HG03095 (cell line): ENCODE measurements at regions not wholly inside any gene's neighbourhood (a gene's known extent, or its start where the extent isn't known, plus 50 kb on each side); places are given as distances from the start of the nearest gene placed in this dataset.

Experiments used
- ATAC-seq: cut with Tn5 transposase; IDR thresholded peaks from one replicate; pipeline ENCODE4 v1.9.1; 2021; ENCODE audit warnings: moderate library complexity; ENCODE audit not compliant: unreplicated experiment

DNA sequence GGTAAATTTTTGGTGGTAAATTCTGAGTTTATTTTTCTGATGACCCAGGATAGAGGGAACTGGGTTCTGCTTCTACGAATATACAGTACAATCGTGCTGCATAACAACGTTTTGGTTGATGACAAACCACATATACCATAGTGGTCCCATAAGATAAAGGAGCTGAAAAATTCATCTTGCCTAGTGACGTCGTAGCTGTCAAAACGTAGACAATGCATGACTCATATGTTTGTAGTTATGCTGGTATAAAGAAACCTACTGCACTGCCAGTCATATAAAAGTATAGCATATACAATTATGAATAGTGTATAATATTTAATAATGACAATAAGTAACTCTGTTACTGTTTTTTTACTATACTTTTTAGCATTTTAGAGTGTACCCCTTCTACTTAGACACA lies 244.0 kb downstream of the GAS1 start:
- ATAC-seq = no peak

DNA sequence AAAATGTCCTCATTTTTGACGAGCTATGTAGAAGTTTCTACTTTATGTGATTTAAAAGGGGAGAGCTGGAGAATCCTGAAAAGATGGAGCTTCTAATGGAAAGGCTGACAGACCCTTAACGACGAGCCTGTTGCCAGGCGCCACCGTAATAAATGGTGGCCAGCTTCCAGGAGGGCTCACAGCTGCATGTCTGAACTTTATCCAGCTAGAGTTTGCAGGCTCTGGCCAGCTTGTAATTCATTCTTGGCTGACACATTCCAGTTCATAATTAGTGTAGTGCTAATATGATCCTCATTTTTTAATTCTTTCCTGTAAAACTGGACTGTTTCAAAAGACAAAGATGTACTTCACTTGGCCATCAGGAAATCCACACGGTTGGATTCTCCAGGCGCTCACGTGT lies 246.7 kb downstream of the GAS1 start:
- ATAC-seq = no peak

GRCh38 chr9:86697999-86698398 lies 249.3 kb downstream of the GAS1 start:
- ATAC-seq = no peak

DNA sequence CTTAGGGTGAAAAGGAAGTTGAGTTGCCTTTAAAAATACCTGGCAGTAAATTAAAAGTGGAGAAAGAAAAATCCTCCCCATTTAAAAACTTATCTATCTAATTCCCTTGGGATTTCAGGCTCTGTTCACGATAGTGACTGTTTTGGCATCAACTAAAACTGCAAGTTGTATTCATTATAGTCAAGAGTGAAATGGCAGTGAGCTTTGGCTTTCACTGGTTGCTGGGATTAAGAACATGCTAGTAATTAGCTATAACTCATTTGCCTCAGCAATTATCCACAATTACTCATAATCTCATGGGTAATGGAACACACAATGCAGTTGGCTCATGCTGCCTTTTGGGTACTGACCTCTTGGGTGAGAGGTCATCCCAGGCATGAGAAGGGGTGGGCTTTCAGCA lies 250.1 kb downstream of the GAS1 start:
- ATAC-seq = no peak

DNA sequence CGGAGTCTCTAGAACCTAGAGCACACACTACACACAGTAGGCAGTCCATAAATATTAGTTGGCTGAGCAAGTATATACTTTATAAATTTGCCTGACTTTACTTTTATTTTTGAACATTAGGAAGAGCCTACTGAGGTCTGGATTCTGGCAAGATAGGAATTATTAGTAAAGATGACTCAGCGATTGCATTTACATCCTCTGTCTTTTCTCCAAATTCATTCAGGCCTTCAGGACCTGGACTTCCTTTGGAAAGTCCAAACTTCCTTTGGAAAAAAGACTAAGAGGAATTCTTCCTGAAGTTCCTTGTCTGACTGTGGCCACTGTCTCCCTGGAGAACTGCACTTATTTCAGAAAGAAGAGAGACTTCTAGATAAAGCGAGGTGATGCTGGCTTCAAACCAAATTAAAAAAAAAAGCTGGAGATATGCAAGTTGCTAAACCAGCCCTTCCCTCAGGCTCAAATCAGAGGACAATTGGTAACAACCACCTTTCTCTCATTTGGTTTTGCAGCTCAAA lies 251.3 kb downstream of the GAS1 start:
- no peak for ATAC-seq

DNA sequence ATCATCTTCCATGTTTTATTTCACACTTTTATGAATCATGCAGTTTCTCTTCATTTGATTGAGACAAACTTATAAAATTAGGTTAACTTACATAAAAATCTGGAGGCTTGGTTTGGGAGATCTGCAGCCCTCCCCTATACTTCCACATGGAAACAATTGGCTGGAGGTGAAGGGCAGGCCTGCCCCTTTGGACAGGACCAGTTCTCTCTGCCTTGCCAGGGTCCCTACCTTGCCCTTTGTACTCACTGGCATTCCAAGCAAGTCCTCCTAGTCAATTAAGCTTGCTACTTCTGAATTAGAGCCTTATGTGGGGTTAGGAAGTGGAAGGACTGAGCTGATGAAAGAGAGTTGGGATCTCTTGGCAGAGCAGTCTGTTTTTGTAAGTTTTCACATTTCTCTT lies 257.3 kb downstream of the GAS1 start:
- no peak for ATAC-seq

DNA sequence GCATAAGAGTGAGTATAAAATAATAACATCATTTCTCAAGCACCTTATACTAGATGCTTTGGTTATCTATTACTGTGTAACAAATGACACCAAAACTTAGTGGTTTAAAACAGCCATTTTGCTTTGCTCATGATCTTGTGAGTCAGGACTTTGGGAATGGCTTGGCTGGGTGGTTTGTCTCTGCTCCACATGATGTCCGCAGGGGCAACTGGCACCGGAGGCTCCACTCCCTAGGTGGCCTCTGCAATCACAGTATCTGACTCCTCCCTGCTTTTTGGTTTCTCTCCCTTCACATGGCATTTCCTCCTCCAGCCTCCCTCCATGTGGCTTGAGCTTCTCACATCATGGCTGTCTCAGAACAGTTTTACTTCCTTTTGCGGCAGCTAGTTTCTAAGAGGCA lies 259.5 kb downstream of the GAS1 start:
- ATAC-seq = no peak

GRCh38 chr9:86685556-86685955 lies 261.8 kb downstream of the GAS1 start:
- no peak for ATAC-seq

GRCh38 chr9:86684148-86684547 lies 263.2 kb downstream of the GAS1 start:
- no peak for ATAC-seq

DNA sequence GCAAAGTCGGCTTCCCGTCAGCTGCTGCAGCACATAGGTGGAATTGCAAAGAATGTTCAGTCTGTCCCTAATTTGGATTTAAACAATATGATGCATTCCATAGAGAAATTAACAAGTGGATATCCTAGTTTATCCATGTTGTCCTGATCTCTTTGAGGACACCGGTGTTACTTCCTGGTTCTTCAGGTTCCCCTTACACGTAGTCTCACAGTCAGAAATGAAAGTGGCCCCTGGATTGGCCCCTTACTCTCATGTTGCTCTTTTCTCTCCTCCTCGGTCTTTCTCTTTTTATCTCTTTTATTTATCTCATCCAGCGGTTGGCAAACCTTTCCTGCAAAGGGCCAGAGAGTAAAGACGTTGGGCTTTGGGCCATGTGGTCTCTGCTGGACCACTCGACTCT lies 265.1 kb downstream of the GAS1 start:
- no peak for ATAC-seq

DNA sequence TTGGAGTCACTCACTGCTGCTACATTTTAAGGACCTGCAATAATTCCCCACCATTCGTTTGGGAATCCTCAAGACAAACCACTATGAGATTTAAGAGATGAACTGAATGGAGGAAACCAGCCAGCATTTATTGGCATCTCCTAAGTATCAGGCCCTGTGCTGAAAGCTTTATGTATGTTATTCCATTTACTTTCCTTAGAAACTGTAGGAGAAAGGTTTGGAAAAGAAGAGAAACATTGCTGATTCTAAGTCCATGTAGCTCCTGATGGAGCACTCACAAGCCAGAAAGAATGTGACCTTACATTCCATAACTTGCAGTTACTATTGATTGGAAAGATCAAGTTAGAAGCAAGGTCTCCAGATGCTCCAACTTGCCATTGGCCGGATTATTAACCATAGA lies 267.4 kb downstream of the GAS1 start:
- ATAC-seq = no peak

GRCh38 chr9:86676396-86676795 lies 270.9 kb downstream of the GAS1 start:
- no peak for ATAC-seq

DNA sequence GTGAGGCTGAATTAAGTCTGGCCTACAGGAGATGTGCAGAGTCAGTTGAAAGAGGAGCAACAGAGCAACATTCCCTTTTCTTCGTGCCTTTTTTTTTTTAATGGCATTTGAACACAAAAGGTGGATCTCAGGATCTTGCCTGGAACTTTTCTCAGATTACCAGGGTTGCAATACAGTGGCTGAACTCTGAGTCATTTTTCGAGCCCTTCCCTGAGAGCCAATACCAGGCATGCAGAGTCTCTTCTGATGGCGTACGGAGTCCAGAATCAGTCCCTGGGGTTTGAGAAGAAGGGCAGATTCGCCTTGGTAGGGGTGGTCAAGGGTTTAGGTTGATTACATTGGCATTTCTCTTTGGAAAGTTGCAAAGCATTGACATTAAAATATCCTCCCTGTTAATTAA lies 271.5 kb downstream of the GAS1 start:
- ATAC-seq = no peak

- ATAC-seq = no peak
Measured at GRCh38 chr9:86674487-86674886, 272.8 kb downstream of the GAS1 start.

GRCh38 chr9:86672966-86673365 lies 274.3 kb downstream of the GAS1 start:
- ATAC-seq = no peak

DNA sequence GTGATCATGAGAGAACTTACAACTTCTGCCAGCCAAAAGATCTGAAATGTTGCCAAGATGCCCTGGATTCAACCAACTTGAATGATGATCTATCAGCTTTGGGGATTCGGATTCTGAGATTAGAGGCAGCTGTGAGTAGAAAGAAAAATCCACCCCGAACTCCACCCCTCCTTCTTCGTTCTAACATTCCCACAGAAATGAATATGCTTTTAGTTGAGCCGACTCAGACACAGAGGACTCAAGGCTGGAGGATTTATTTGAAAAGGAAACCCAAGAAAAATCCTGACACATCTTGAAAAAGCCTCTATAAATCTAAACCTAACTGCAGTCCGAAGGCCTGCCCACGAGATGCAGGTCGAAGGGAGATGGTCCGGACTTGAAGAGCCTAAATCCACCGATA lies 275.0 kb downstream of the GAS1 start:
- no peak for ATAC-seq

DNA sequence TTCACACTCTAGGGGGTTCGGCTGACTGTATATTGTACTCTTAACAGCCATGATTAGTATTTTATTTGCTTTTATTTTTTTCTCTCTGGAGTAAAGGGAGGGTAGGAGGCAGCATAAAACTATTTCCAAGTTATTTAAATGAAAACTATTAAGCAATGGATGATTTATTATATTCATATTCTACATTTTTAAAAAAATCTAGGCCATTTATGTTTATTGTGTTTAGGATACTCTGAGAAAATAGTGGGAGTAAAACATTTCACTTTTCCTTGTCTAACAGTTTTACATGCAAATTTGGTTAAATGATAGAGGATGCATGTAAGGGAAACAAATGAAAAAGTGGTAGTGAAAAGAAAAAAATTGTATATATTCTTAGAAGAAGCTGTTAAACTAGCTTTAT lies 276.3 kb downstream of the GAS1 start:
- ATAC-seq = no peak

DNA sequence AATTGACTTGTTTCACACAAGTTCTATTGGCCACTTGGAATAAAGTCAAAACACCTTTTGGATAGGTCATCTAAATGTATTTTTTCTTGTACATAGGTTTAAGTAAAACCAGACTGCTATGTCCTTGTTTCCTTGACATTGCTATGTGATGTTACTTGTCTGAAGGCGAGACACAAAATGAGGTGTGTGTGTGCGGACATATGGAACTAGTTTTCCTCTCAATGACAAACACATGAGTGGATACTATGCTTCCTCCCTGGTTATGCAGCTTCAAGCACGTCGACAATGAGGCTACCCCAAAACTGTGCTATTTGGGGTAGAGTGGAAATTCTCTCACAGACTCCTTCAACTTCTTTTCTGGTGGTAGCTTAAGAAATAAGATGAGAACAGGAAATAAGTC lies 276.8 kb downstream of the GAS1 start:
- ATAC-seq = no peak

DNA sequence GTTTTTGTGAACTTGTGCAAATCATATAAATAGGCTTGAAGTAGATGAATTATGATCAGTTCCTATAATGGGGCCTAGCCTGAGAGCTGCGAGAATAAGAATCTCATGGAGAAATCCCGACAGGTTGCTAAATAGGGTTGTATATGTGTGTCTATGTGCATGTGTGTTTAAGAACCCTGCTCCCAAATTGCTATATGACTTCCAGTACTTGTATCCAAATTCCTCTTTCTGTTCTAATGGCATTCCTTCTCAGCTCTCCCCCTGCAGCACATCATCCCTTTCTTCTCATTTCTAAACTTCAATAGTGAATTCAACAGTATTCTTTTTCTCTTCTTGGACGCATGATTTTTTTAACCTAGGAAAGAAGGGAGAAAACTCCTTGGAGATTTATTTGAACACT lies 277.2 kb downstream of the GAS1 start:
- no peak for ATAC-seq

DNA sequence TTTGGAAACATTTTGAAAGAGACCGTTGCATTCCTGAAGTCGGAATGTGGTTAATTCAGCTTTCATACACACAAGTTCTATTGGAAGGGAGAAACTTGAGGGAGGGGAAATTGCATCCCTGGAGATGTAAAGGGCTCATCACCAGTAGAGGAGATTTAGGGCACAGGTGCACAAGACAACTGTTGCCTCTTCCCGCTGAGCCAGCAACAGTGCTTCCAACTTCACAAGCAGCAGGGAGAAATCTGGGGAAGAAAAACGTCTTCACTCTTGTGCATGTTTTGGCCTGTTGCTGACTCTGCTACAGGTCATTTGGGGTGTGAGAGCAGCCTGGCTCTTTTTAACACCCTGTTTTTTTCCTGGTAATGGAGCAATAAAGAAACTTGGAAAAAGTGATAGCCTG lies 277.9 kb downstream of the GAS1 start:
- ATAC-seq = no peak

GRCh38 chr9:86668488-86668887 lies 278.8 kb downstream of the GAS1 start:
- ATAC-seq = no peak

DNA sequence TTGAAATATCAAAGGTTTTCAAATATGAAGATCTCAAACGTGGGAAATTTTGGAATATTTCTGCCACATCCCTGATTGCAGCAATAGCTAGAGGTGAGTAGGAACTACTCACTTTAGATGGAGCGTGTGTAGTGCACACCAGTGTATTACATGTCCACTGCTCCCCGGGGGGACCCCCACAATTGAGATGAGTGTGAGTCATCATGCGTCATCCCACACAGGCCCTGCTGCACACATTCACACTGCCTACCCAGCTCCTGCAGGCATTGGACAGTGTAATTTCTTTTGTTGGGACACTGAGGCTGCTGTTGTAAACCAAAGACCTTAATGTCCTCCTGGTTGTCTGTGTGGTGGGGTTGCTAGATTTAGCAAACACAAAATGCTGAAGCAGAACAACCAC lies 280.0 kb downstream of the GAS1 start:
- no peak for ATAC-seq

DNA sequence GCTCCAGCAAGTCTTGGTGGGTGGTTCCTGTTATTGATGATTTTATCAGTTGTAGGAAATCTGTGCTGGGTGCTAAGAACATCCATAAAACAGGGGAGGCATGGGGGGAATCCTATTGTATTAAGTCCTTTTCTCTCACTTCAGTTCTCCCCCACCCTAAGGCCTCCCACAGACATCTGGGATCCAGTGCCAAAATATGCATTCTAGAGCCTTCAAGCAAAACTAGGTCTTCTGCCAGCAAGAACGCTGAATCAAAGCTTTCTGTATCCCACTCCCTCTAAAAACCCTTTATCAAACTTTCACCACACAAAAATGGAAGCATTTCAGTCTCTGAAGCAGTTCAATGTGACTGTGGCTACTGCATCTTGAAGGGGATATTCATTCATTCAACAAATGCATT lies 281.9 kb downstream of the GAS1 start:
- no peak for ATAC-seq

GRCh38 chr9:86664603-86665002 lies 282.7 kb downstream of the GAS1 start:
- no peak for ATAC-seq
